GM12864 (cell line): ENCODE measurements at regions not wholly inside any gene's neighbourhood (a gene's known extent, or its start where the extent isn't known, plus 50 kb on each side); places are given as distances from the start of the nearest gene placed in this dataset.

Source experiments
- DNase-seq: peaks from one replicate; pipeline ENCODE4 v3.0.0-alpha.2; 2011; ENCODE audit warnings: low read depth
- H3K4me3 ChIP-seq: 2 replicates; pipeline ENCODE4 v1.5.1; 2011; ENCODE audit warnings: mild to moderate bottlenecking, low read depth, low read length, control low read depth
- CTCF ChIP-seq: IDR thresholded peaks from 2 replicates; pipeline ENCODE4 v1.5.1; 2011; ENCODE audit warnings: low read depth, mild to moderate bottlenecking, moderate library complexity, low read length, control low read depth, inconsistent platforms; ENCODE audit errors: missing control alignments

- TF ChIP-seq CTCF: no peak
- DNase-seq: no peak
- no peak overlapping the region for H3K4me3 ChIP-seq
These were observed 197.9 kb upstream of the HDAC4 start for GRCh38 chr2:239598732-239599090.

DNA sequence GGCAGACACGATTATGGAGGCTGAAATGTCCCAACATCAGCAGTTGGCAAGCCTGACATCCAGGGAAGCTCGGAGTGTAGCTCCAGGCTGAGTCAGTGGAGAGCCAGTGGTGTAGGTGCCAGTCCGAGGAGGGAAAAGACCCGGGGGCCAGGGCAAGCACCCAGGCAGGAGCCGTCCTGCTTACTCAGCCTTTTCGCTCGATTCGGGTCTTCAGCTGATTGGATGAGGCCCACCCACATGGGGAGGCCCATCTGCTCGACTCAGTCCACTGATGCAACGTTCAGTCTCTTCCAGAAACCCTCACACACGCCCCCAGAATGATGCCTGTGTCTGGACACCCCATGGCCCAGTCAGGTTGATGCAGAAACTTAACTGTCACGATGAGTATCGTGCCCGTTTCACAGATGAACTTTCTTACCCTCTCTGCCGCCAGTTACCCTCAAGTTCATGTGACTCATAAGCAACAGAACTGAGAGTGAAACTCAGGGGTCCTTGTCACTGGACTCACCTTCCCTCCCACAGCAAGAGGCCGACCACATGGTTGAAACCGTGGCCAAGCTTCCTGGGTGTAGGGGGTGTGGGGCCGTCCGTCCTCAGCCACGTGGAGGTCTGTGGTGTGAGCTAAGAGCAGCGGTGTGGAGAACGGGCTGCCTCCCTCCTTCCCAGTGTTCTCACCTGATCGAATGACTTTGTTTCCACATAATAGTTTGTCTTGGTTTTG lies 197.4 kb upstream of the HDAC4 start:
- no peak for TF ChIP-seq CTCF
- no peak overlapping the region for H3K4me3 ChIP-seq
- DNase-seq: no peak

- no peak for DNase-seq
- TF ChIP-seq CTCF: no peak
- no peak overlapping the region for H3K4me3 ChIP-seq
These were observed 196.4 kb upstream of the HDAC4 start for GRCh38 chr2:239597216-239597615.

DNA sequence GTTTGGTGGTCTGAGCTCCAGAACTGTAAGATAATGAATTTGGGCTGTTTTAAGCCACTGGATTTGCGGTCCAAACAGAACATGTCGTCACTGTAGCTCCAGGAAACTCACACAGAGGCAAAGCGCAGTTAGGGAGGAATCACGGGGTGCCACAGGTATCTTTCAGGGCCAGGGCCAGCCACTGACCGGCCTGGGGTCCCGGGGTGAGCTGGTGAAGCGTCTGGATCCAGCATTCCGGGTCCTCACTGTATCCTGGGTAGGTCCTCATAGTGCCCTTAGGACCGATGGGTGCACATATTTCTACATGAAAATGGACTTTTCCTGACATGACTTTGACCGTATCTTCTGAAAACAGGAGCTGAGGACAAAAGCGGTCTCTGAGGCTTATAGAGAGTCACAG lies 196.0 kb upstream of the HDAC4 start:
- no peak for TF ChIP-seq CTCF
- DNase-seq: no peak

DNA sequence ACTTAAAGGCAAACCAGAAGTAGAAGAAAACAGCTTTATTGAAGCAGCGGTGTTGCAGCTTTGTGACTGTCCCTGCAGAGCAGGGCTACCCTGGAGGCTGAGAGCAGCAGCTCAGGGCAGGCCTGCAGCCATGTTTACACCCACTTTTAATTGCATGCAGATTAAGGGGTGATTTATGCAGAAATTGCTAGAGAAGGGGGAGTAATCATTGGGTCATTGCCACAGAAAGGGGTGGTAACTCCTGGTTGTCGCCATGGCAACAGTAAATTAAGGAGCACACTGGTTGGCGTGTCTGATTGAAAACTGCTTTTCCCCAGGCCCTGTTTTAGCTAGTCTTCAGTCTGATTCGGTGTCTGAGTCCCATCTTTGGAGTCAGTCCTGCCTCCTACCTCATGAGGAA lies 195.4 kb upstream of the HDAC4 start:
- H3K4me3 ChIP-seq: no peak overlapping the region
- no peak for DNase-seq
- no peak for TF ChIP-seq CTCF

More for the DNA sequence above, 196.0 kb upstream of the HDAC4 start:
- no peak overlapping the region for H3K4me3 ChIP-seq

DNA sequence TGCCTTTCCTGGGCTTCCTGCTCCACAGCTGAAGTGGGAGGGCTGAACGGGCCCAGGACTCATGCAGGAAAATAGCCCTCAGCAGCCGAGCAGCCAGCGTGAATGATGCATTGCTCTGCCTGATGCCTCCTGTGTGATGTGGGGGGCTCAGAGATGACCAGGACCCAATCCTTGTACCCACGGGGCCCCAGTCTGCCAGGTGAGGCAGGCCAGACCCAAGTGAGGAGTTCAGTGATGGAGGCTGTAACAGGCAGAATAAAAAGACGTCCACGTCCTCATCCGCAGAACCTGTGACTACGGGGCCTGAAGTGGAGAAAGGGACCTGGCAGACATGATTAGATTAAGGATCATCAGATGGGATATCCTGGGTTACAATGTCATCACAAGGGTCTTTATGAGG lies 194.9 kb upstream of the HDAC4 start:
- DNase-seq: no peak
- no peak overlapping the region for H3K4me3 ChIP-seq
- no peak for TF ChIP-seq CTCF
